ENCODE measurements at regions not wholly inside any gene's neighbourhood (a gene's known extent, or its start where the extent isn't known, plus 50 kb on each side); places are given as distances from the start of the nearest gene placed in this dataset.

DNA sequence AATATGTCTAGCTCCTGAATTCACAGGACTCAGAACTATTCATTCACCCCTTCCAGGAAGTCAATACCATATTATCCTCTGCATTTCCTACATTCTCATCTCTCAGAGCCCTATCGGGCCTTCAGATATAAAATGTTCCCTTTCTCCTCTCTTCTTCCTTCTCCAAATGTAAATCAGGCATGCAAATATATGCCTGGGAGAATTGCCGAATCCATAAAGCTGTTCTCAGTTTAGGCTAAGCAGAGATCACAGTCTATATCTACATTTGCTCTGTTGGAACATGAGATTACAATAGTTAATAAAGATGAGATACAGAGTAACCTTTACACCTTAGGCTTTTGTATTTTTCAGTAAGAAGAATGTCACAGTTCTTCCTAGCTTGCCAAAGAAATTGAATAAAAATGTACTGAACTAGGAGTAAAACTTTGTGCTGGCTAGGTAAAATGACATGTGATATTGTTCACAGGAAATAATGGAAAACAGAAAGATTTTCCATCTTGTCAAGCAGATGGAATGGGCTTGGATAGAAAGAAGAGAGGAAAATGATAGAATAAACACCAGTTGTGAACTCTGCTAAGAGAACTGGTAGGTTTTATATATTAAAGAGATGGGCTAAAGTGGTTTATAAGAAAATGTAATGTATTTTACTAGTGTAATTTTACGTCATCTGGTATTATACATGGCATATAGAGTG, 161.5 kb downstream of the NRIP1 start:
- DNase-seq (ENCODE audit: low read depth): no peak
- TF ChIP-seq, protein P1, sequence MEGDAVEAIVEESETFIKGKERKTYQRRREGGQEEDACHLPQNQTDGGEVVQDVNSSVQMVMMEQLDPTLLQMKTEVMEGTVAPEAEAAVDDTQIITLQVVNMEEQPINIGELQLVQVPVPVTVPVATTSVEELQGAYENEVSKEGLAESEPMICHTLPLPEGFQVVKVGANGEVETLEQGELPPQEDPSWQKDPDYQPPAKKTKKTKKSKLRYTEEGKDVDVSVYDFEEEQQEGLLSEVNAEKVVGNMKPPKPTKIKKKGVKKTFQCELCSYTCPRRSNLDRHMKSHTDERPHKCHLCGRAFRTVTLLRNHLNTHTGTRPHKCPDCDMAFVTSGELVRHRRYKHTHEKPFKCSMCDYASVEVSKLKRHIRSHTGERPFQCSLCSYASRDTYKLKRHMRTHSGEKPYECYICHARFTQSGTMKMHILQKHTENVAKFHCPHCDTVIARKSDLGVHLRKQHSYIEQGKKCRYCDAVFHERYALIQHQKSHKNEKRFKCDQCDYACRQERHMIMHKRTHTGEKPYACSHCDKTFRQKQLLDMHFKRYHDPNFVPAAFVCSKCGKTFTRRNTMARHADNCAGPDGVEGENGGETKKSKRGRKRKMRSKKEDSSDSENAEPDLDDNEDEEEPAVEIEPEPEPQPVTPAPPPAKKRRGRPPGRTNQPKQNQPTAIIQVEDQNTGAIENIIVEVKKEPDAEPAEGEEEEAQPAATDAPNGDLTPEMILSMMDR (IDR thresholded peaks at IDR 0.05; ENCODE audit: low read depth, low read length, missing control alignments): no peak

DNA sequence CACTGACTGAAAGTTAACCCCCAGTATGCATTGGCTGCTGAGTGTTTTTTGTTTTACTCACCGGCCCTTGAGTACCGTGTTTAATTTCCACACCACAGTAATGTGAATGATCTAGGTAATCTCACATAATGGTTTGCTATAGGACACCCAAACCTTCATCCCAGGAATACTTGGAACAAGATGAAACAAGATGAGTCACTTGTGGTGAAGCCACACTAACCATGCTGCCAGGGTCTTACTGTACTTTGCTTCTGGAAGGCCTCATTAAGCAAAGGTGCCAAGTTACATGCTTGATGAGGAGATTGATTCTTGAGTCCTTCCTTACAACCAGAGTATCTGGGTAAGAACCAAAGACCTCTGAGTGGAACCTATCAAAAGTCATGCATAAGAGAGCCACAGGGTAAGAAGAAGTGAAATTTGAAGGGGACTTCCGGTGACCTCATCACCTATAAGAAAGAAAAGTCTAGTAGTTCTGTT, 163.3 kb downstream of the NRIP1 start:
- DNase-seq (ENCODE audit: low read depth): no peak
- H3K4me3 ChIP-seq (ENCODE audit: low read depth, low read length): no peak overlapping the region
- TF ChIP-seq, protein P1 (IDR thresholded peaks at IDR 0.05; ENCODE audit: low read depth, low read length, missing control alignments): no peak

More for the DNA sequence above, 161.5 kb downstream of the NRIP1 start:
- no peak overlapping the region for H3K4me3 ChIP-seq (ENCODE audit: low read depth, low read length)

DNA sequence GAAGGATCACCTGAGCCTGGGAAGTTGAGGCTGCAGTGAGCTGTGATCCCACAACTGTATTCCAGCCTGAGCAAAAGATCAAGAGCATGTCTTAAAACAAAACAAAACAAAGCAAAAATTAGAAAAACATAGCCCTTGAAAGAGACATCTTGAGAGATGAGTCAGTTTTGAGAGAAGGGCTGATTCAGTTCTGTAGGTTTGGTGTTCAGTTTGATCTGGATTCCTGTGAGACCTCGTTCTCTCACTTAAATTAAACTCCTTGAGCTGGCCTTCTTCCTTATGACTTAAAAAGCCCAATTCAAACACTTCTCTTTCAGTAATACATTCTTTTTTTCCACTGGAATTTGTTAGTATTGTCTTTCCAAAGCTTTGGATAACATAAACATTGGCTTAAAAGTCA, 164.2 kb downstream of the NRIP1 start:
- H3K4me3 ChIP-seq (ENCODE audit: low read depth, low read length): no peak overlapping the region
- TF ChIP-seq, protein P1 (IDR thresholded peaks at IDR 0.05; ENCODE audit: low read depth, low read length, missing control alignments): no peak
- DNase-seq (ENCODE audit: low read depth): no peak

DNA sequence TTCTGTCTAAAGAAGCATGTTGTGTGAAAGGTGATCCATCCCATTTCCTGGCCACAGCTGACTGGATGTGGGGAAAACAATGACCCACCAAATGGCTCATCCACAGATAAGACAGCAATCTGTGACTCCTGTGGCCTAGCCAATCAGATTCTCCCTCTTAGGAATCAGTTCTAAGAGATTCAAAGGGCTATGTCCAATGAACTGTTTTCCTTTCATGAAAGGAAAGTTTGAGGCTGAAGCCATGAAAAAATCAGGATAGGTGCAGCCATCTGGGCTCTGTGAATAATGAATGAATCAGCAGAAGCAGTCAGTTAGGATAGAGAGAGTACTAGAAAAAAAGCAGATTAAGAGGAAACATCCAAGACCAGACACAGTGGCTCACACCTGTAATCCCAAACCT, 164.7 kb downstream of the NRIP1 start:
- DNase-seq (ENCODE audit: low read depth): no peak
- TF ChIP-seq, protein P1 (IDR thresholded peaks at IDR 0.05; ENCODE audit: low read depth, low read length, missing control alignments): no peak
- no peak overlapping the region for H3K4me3 ChIP-seq (ENCODE audit: low read depth, low read length)

DNA sequence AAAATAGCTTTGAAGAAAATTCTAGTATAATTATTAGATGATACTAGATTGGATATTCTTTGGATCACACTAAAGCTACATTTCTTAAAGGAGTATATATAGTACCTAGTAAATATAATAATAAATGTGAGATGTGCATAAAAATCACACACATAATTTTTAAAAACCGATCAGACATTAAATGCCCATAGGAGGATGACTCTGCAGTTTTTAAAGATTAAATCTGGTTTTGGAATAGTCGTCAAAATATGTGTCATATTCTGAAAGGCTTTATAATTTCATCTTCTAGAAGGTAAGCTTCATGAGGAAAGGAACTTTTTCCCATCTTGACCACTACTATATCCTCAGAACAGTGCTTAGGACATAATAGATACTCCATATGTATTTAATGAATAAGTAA, 169.0 kb downstream of the NRIP1 start:
- TF ChIP-seq, protein P1 (IDR thresholded peaks at IDR 0.05; ENCODE audit: low read depth, low read length, missing control alignments): no peak
- DNase-seq (ENCODE audit: low read depth): no peak
- H3K4me3 ChIP-seq (ENCODE audit: low read depth, low read length): no peak overlapping the region

DNA sequence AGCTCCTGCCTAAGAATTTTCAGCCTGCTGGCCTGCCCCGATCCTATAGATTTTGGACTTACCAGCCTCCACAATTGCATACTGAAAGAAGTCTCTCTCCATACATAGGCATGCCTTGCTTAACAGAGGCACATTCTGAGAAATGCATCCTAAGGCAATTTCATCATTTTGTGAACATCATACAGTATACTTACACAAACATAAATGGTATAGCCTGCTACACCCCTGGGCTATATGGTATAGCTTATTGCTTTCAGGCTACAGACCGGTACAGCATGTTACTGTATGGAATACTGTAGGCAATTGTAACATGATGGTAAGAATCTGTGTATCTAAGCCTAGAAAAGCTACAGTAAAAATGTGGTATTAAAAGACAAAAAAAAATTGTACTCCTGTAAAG, 174.7 kb downstream of the NRIP1 start:
- TF ChIP-seq, protein P1 (IDR thresholded peaks at IDR 0.05; ENCODE audit: low read depth, low read length, missing control alignments): no peak
- no peak for DNase-seq (ENCODE audit: low read depth)
- no peak overlapping the region for H3K4me3 ChIP-seq (ENCODE audit: low read depth, low read length)
